Suprapubic skin (tissue), 4 donors: ENCODE measurements at regions not wholly inside any gene's neighbourhood (a gene's known extent, or its start where the extent isn't known, plus 50 kb on each side); places are given as distances from the start of the nearest gene placed in this dataset.

Experiments used
- DNase-seq, 2 donors: peaks; one replicate each; pipeline ENCODE4 v3.0.0-alpha.2; 2019; ENCODE audit warnings: low spot score in 2 of 2
- H3K27ac ChIP-seq: fragments of 200-600 bp; sonication (generic); one replicate; pipeline ENCODE4 v1.5.1; 2019
- H3K27me3 ChIP-seq: fragments of 200-600 bp; sonication (generic); one replicate; pipeline ENCODE4 v1.5.1; 2019
- H3K36me3 ChIP-seq: fragments of 200-600 bp; sonication (generic); one replicate; pipeline ENCODE4 v1.5.1; 2019
- H3K4me1 ChIP-seq: fragments of 200-600 bp; sonication (generic); one replicate; pipeline ENCODE4 v1.5.1; 2019
- H3K4me3 ChIP-seq: fragments of 200-600 bp; sonication (generic); one replicate; pipeline ENCODE4 v1.5.1; 2019; ENCODE audit warnings: mild to moderate bottlenecking
- H3K9me3 ChIP-seq: fragments of 200-600 bp; sonication (generic); one replicate; pipeline ENCODE4 v1.5.1; 2019
- EP300 ChIP-seq: sonication (generic); formaldehyde crosslinking; IDR thresholded peaks from one replicate; pipeline ENCODE4 v1.6.1; 2017; ENCODE audit warnings: antibody characterized with exemption
- POLR2A ChIP-seq, 2 donors: fragments of 450-650 bp; IDR thresholded peaks; one replicate each; pipeline ENCODE4 v1.6.1; 2017; ENCODE audit warnings: antibody characterized with exemption in 2 of 2, mild to moderate bottlenecking in 2 of 2, moderate library complexity in 2 of 2
- POLR2AphosphoS5 ChIP-seq, 3 donors: sonication (generic); formaldehyde crosslinking; IDR thresholded peaks; one replicate each; pipeline ENCODE4 v1.6.1; 2017; ENCODE audit warnings: antibody characterized with exemption in 3 of 3
- whole genome bisulfite sequencing: methylation state at CpG from one replicate; pipeline ENCODE4 v1.1.5; 2018; 5-methylcytosine and 5-hydroxymethylcytosine counted together
- TF ChIP-seq, protein P1 (sequence below), 2 donors: fragments of 200-600 bp in 1 of 2; fragments of 450-650 bp in 1 of 2; sonication (generic) in 1 of 2; IDR thresholded peaks; one replicate each; pipeline ENCODE4 v1.5.1; 2016 to 2019; ENCODE audit warnings: antibody characterized with exemption in 2 of 2, mild to moderate bottlenecking in 1 of 2, moderate library complexity in 1 of 2

DNA sequence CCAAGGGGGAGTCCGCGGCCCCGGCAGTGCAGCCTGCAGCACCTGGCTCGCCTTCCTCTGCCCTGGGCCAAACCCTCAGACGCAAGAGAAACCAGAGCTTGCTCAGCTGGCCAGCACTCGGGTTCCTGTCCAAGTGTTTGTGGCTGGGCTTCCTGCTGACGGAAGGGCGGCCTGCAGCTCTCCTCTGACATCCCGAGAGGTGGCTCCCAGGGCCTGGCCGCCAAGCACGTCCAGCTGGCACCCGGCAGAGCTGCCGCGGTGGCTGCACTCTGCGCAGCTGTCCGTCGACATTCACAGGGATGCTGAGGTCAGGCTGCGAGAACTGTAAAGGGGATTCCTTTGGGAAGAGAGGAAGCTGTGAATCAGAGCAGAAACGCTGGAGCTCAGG is 85.6 kb downstream of the CPN2 start:
- H3K4me3 ChIP-seq = no peak overlapping the region
- peak; percentile 87 to 92 for DNase-seq
- no peaks in the 10 kb centered on the region for H3K36me3 ChIP-seq
- WGBS = 21% methylated on average over 9 of the region's 19 CpGs
- peaks cover 39% of the 10 kb centered on the region for H3K4me1 ChIP-seq
- H3K9me3 ChIP-seq = no peaks in the 10 kb centered on the region
- H3K27me3 ChIP-seq = no peaks in the 10 kb centered on the region
- H3K27ac ChIP-seq = peak overlapping the region; percentile 39
- TF ChIP-seq POLR2A (IDR thresholded peaks at IDR 0.05) (no peak), EP300 (no peak), POLR2AphosphoS5 (IDR thresholded peaks at IDR 0.05) (peak in 2 of 3 donors; percentile 10 to 32)
- TF ChIP-seq, protein P1, sequence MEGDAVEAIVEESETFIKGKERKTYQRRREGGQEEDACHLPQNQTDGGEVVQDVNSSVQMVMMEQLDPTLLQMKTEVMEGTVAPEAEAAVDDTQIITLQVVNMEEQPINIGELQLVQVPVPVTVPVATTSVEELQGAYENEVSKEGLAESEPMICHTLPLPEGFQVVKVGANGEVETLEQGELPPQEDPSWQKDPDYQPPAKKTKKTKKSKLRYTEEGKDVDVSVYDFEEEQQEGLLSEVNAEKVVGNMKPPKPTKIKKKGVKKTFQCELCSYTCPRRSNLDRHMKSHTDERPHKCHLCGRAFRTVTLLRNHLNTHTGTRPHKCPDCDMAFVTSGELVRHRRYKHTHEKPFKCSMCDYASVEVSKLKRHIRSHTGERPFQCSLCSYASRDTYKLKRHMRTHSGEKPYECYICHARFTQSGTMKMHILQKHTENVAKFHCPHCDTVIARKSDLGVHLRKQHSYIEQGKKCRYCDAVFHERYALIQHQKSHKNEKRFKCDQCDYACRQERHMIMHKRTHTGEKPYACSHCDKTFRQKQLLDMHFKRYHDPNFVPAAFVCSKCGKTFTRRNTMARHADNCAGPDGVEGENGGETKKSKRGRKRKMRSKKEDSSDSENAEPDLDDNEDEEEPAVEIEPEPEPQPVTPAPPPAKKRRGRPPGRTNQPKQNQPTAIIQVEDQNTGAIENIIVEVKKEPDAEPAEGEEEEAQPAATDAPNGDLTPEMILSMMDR (IDR thresholded peaks at IDR 0.05) = no peak

DNA sequence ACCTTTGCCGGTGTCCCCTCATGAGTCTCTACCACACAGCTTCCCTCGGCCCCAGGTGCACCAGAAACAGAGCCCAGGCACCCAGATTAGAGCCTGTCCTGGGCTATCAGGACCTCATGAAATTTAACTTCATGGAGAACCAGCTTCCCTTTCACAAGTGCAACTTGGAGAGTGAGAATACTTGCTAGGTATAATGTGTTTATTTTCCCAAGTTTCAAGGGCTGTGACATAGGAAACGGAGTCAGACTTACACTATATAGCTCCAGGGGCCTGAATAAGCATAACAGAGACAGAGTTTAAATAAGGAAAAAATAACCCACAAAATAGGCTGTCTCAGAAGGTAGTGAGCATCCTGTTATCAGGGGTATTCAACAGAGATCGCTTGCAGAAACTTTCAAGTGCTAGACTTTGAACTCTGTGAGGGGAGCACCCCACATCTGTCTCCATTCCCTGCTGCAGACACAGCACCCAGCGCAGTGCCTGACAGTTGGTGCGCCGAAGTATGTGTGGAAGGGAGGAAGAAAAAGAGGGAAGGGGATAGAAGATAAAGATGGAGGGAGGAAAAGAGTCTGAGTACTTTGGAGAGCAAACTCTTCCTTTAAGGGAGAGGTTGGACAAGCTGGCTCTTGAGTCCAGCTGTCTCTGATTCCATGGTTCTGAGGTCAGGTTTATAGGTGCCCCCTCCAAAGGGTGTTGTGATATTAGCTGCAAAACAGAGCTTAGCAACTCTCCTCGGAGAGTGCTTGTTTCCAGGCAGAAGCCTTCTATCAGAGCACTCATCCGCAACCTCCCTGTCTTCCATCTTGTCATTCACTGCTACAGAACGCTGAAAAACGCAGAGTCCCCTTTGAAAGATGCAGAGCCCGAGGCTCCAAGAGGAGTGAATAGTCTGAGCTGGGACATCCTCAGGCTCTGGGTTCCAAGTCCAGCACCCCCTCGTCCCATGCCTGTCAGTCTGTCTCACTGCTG is 84.8 kb downstream of the CPN2 start:
- Histone ChIP-seq H3K27ac (peak overlapping the region; percentile 39), H3K9me3 (no peaks in the 10 kb centered on the region), H3K27me3 (no peaks in the 10 kb centered on the region), H3K4me1 (peaks cover 47% of the 10 kb centered on the region), H3K36me3 (no peaks in the 10 kb centered on the region), H3K4me3 (no peak overlapping the region)
- 80% methylated on average over 13 of the region's 13 CpGs for WGBS
- DNase-seq = peak; percentile 43
- TF ChIP-seq POLR2A (IDR thresholded peaks at IDR 0.05) (no peak), EP300 (no peak), POLR2AphosphoS5 (IDR thresholded peaks at IDR 0.05) (no peak)
- TF ChIP-seq, protein P1 (IDR thresholded peaks at IDR 0.05) = no peak

DNA sequence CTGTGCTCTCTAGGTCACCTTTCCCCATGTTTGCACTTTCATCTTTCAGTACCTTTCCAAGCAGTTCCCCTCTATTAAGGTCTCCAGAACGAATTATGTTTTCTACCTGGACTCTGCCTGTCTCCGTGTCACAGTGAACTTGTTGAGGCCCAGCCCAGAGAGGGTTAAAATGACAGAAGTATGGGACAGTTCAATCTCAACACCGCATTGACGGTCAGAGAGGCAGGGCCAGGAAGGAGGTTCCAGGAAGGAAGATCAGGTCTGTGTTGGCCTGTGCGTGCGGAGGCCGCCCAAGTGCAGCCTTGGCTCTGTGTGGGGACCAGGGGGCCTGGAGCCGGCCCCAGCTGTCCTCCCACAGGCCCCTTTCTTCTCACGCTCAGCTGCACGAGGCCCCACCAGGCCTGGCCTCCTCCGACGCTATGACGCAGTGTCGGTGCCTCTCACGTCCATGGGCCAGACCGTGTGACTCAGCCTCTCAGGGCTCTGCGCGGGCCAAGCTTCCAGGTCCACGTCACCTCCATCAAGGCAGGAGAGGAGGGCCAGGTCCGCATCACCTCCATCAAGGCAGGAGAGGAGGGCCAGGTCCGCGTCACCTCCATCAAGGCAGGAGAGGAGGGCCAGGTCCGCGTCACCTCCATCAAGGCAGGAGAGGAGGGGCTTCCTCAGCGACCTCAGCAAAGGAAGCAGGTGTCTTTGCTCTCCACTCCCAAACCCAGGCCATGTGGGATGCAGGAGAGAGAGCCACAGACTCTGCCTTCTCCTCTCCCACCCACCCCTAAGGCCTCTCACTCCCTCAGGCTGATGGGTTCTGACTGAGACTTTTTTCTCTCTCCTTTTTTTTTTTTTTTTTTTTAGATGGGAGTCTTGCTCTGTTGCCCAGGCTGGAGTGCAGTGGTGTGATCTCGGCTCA is 83.1 kb downstream of the CPN2 start:
- TF ChIP-seq EP300 = no peak
- Histone ChIP-seq H3K27me3 (no peaks in the 10 kb centered on the region), H3K36me3 (no peaks in the 10 kb centered on the region), H3K9me3 (no peaks in the 10 kb centered on the region), H3K4me3 (no peak overlapping the region), H3K4me1 (peaks cover 64% of the 10 kb centered on the region), H3K27ac (no peak overlapping the region)
- DNase-seq = peak; percentile 59 to 79
- WGBS = 75% methylated on average over 22 of the region's 26 CpGs

DNA sequence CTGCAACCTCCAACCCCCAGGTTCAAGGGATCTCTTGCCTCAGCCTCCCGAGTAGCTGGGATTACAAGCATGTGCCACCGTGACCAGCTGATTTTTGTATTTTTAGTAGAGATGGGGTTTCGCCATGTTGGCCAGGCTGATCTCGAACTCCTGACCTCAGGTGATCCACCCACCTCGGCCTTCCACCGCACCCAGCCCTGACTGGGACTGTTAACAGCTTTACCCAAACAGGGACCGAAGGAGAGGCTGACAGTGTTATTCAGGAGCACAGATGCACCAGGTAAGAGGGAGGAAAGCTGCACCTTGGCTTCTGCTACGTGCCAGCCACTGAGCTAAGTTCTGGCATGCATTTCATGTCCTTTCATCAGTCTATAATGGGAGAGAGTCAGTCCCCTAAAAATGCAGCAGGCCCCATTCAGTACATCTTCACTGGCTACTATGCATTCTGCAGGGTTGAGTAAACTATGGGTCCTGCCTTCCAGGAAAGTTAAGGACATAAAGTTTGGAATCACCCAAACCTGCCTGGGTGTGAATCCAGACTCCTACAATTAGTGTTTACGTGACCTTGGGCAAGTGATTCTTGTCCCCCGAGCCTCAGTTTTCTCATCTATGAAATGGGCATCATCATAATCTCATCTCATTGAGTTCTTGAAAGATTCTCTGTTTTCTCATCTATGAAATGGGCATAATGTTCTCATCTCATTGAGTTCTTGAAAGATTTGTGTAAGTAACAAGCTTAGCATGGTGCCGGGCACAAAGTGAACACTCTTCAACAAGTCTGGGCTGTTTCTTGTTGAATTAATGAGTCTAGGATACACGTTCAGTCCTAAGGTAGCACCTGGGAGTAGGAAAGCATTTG is 82.2 kb downstream of the CPN2 start:
- Histone ChIP-seq H3K4me1 (peaks cover 73% of the 10 kb centered on the region), H3K36me3 (no peaks in the 10 kb centered on the region), H3K27me3 (no peaks in the 10 kb centered on the region), H3K27ac (peak overlapping the region; percentile 85), H3K4me3 (no peak overlapping the region), H3K9me3 (no peaks in the 10 kb centered on the region)
- TF ChIP-seq POLR2AphosphoS5 (IDR thresholded peaks at IDR 0.05) = no peak
- 87% methylated on average over 12 of the region's 12 CpGs for WGBS
- peak; percentile 31 to 59 for DNase-seq

DNA sequence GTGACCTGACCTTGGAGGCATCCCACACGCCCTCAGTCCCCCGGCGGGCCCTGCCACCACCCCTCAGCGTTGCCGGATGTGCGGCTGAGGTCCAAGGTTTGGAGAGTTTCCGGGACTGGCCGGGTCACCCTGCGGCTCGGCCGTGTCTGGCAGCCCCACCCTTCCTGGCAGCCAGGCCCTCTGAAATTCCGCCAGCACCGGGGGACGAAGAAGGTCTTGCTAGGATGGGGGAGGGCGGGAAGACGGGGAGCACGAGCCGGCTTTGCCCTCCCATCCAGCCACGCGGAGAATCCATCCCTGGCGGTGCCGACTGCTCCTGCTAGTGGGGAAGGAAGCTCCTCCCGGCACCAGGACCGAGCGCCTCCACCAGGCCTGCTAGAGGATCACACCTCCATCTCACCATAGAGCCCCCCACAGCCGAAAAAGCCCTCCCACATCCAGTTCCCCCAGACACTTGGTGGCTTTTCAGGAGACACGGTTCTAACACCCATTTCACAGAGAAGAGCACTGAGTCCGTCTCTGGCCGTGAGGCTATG is 81.5 kb downstream of the CPN2 start:
- Histone ChIP-seq H3K4me3 (no peak overlapping the region), H3K27me3 (no peaks in the 10 kb centered on the region), H3K4me1 (peaks cover 81% of the 10 kb centered on the region), H3K36me3 (no peaks in the 10 kb centered on the region), H3K9me3 (no peaks in the 10 kb centered on the region), H3K27ac (peak overlapping the region; percentile 85)
- WGBS = 25% methylated on average over 18 of the region's 29 CpGs
- TF ChIP-seq EP300 = no peak
- TF ChIP-seq POLR2A (IDR thresholded peaks at IDR 0.05) = no peak
- TF ChIP-seq, protein P1 (IDR thresholded peaks at IDR 0.05) = peak; percentile 20 to 24
- peak in 2 of 3 donors; percentile 40 to 53 for TF ChIP-seq POLR2AphosphoS5 (IDR thresholded peaks at IDR 0.05)
- peak; percentile 89 to 91 for DNase-seq
